Fibroblast of skin of back (primary cell): ENCODE measurements at regions not wholly inside any gene's neighbourhood (a gene's known extent, or its start where the extent isn't known, plus 50 kb on each side); places are given as distances from the start of the nearest gene placed in this dataset.
A peak's percentile ranks its signal among the peaks of the same experiment; 100 is the strongest.

ENCODE experiments used
- DNase-seq: peaks from one replicate; pipeline ENCODE4 v3.0.0-alpha.2; 2013

DNA sequence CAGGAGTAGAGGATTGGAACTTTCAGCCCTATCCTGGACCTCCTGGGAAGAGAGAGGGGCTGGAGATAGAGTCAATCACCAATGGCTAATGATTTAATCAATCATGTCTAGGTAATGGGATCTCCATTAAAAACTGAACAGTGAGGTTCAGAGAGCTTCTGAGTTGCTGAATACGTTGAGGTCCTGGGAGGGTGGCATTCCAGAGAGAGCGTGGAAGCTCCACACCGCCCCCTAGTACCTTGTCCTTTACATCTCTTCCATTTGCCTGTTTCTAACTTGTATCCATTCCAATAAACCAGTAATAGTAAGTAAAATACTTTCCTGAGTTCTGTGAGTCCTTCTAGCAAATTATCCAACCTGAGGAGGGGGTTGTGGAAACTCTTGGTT, 101.7 kb downstream of the B3GNT2 start:
- DNase-seq, result no peak

- DNase-seq, result no peak
Measured at GRCh38 chr2:62296832-62297623, 101.1 kb downstream of the B3GNT2 start.

DNA sequence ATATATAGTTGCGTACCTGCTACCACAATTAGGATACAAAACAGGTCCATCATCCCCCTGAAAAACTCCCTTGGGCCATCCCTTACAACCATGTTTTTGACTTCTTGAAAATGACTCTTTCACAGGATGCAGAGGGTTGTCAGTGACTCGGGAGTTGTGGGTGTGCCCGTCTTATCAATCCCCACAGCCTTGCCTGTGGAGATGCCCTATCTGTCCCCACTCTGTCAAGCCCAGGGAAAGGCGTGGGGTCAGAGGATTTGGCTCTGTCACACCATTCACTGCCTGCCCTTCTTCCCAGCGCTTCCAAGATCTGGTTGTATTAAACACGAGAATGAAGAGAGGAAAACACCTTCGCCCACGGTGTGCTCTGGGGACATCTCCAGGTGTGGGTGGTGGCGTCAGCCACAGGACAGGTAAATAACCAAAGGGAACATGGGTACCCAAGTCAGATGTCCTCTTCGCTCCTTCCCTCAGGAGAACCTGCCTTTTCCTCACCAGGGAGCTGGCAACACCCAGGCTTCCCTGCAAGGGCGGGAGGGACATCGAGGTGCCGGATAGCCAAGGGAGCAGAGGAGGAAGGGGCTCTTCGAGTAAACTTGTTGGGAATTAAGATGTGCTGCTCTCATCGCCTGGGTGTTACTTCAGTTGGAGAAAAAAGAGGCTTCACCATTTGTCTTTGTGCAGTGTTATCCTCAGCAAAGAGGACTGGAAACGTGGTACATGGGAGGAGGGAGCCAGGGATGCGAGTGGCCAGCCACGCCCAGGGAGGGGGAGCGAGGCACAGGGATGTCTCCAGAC, 100.3 kb downstream of the B3GNT2 start:
- no peak for DNase-seq

DNA sequence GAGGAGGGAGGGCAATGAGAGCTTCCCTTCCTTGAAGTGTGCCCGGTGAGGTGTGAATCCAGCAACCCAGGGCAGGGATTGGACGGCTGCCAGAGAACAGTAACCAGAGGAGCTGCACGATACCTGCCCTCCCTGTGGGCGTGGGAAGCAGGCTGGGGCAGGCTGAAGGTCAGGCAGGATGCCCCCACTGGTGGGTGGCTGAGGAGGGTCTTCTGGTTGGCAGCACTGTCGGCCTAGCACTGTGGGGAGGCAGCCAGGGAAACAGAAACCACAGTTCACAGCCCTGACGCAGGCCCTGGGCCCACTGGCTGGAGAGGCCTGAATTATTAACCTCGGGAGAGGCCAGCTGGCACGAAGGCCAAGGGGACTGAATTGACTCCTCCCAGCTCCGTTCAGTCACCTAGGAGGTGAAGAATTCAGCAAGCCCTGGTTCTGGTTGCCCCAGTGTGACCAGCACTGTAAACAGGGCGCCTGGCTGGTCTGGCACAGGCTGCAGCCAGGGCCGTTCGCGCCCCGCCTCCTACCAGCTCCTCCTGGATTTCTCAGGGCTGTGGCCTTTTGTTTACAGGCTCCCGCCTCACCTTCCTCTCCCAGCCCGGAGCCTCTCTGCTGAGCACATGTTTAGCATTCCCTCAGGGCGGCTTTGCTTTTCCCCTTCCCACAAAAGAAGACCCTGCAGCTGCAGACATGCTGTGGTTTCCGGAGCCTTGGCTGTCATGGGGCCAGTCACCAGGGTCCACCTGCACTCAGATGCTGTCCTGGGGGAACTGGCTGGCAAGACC, 97.8 kb downstream of the B3GNT2 start:
- no peak for DNase-seq

DNA sequence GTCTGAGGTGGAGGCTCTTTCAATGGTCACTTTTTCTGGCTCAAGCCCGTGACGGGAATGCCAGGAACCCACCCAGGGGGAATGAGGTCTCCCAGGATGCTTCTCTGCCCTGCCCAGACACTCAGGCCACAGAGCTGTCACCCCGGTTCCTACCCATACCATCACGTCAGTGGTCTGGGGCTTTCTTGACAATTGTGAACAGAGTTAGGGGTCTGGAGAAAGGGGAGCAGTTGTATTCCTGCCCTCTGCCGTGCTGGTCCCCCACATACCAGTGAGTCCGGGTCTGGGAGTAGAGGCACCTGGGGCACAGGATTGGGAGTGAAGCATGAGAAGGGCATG, 97.2 kb downstream of the B3GNT2 start:
- no peak for DNase-seq

- DNase-seq, result no peak
Measured at GRCh38 chr2:62292190-62292589, 96.3 kb downstream of the B3GNT2 start.

DNA sequence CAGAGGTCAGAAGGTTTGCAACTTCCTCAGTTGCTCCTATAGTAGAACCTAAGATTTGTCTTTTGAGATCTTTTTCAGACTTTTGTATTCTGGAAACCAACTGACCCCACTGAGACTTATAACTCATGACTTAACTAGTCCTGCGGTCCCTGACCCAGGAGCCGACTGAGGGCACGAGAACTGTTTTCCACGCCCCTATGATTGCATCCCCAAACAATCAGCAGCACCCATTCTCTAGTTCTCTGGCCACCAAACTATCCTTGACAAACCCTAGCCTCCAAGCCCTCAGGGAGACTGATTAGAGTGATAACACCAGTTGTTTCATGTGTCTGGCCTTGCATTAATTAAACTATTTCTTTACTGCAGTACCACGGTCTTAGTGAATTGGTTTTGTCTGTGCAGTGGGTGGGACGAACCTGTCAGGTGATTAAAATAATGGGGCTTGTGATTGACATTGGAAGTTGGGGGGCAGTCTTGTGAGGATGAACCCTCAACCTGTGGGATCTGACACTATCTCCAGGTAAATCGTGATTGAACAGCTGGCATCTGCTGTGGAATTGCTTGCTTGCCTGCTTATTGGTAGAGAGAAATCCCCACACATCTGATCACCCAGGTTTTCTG, 95.7 kb downstream of the B3GNT2 start:
- DNase-seq, result no peak

DNA sequence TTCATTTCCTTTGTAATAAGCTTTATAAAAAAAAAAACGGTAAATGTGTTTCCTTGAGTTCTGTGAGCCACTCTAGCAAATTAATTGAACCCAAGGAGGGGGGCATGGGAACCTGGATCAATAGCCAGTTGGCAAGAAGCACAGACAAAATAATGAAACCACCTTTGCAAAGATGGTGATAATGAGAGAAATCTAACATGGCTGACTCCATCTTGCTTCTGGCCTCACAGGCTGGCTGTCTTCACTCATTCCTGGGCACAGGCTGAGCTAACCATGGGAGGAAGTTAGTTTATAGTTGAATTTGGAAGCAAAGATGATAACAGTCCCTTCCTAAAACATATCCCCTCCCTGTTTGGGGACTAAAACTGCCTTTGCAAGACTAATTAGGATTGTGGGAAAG, 95.1 kb downstream of the B3GNT2 start:
- no peak for DNase-seq

- DNase-seq, result peak; percentile 54
Measured at GRCh38 chr2:62287899-62288880, 92.3 kb downstream of the B3GNT2 start.

- no peak for DNase-seq
Measured at GRCh38 chr2:62287282-62287681, 91.4 kb downstream of the B3GNT2 start.

- DNase-seq, result no peak
Measured at GRCh38 chr2:62286089-62286785, 90.3 kb downstream of the B3GNT2 start.

DNA sequence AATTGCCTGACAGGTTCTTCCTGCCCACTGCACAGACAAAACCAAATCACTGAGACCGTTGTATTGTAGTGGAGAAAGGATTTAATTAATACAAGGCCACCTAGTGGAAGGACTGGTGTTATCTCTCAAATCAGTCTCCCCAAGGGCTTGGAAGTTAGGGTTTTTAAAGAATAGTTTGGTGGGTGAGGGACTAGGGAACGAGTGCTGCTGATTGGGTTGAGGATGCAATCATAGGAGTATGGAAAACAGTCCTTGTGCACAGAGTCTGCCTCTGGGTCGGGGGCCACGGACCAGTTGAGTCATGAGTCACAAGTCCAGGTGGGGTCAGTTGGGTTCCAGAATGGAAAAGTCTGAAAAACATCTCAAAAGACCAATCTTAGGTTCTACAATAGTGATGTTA, 89.1 kb downstream of the B3GNT2 start:
- DNase-seq, result no peak

GRCh38 chr2:62284471-62284870, 88.6 kb downstream of the B3GNT2 start:
- DNase-seq, result no peak

DNA sequence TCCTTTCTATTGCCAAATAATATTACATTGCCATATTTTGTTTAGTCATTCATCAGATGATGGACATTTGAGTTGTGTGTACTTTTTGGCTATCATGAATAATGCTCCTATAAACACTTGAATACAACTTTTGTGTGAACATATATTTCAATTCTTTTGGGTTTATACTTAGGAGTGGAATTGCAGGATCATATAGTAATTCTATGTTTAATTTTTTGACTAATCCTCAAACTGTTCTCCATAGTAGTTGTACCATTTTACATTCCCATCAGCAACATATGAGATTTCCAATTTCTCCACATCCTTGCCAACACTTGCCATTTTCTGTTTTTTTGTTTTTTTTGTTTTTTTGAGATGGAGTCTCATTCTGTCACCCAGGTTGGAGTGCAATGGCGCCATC, 87.2 kb downstream of the B3GNT2 start:
- no peak for DNase-seq

DNA sequence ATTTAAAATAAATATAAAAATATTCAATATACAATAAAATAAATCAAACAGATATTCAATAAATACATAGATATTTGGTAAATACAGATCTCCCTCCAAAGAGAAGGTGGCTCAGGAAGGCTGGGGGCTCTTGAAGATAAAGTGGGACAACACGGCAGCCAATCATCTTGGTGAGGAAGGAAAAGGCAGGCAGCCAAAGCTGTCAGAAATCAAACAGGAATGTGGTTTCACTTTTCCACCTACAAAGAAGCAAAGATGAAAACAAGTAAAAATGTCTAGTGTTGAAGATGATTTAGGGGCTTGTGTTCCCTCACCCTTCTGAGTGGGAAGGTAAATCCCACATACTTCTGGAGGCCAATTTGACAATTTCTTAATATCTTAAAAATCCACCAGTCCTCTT, 85.7 kb downstream of the B3GNT2 start:
- DNase-seq, result no peak

GRCh38 chr2:62277688-62278087, 81.8 kb downstream of the B3GNT2 start:
- DNase-seq, result no peak
